ENCODE measurements at regions not wholly inside any gene's neighbourhood (a gene's known extent, or its start where the extent isn't known, plus 50 kb on each side); places are given as distances from the start of the nearest gene placed in this dataset.

DNA sequence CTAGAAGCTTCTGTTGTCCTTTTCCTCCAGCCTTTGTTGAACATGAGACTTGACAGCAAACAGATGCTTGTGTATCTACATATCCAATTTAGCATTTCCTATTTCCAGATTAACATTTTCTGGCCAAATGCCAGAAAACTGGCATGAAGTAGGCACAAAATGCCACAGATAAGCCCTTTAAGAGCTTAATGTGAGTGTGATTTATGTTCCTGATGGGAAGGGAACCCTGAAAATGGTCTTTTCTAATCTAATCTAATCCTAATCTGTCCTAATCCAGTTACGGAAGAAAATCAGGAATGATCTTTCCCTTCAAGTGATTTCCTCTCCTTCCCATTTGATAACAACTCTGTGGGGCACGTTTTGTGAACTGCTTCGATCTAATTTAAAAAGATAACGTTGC lies 133.0 kb upstream of the C1QTNF7 start:
- TF ChIP-seq ZNF331 (CRISPR knock-in tag; IDR thresholded peaks at IDR 0.05; ENCODE audit: low read depth) = no peak
- TF ChIP-seq, protein P1, sequence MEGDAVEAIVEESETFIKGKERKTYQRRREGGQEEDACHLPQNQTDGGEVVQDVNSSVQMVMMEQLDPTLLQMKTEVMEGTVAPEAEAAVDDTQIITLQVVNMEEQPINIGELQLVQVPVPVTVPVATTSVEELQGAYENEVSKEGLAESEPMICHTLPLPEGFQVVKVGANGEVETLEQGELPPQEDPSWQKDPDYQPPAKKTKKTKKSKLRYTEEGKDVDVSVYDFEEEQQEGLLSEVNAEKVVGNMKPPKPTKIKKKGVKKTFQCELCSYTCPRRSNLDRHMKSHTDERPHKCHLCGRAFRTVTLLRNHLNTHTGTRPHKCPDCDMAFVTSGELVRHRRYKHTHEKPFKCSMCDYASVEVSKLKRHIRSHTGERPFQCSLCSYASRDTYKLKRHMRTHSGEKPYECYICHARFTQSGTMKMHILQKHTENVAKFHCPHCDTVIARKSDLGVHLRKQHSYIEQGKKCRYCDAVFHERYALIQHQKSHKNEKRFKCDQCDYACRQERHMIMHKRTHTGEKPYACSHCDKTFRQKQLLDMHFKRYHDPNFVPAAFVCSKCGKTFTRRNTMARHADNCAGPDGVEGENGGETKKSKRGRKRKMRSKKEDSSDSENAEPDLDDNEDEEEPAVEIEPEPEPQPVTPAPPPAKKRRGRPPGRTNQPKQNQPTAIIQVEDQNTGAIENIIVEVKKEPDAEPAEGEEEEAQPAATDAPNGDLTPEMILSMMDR (conservative IDR thresholded peaks at IDR 0.05; ENCODE audit: low read depth in 2 of 2) = no peak
- no peak for TF ChIP-seq EZH2 (IDR thresholded peaks at IDR 0.05; ENCODE audit: low read depth, unreplicated experiment)
- TF ChIP-seq POLR2AphosphoS5 (IDR thresholded peaks at IDR 0.05; ENCODE audit: low read depth) = no peak
- TF ChIP-seq, protein P2, sequence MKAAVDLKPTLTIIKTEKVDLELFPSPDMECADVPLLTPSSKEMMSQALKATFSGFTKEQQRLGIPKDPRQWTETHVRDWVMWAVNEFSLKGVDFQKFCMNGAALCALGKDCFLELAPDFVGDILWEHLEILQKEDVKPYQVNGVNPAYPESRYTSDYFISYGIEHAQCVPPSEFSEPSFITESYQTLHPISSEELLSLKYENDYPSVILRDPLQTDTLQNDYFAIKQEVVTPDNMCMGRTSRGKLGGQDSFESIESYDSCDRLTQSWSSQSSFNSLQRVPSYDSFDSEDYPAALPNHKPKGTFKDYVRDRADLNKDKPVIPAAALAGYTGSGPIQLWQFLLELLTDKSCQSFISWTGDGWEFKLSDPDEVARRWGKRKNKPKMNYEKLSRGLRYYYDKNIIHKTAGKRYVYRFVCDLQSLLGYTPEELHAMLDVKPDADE (IDR thresholded peaks at IDR 0.05) = no peak
- TF ChIP-seq, protein P3, sequence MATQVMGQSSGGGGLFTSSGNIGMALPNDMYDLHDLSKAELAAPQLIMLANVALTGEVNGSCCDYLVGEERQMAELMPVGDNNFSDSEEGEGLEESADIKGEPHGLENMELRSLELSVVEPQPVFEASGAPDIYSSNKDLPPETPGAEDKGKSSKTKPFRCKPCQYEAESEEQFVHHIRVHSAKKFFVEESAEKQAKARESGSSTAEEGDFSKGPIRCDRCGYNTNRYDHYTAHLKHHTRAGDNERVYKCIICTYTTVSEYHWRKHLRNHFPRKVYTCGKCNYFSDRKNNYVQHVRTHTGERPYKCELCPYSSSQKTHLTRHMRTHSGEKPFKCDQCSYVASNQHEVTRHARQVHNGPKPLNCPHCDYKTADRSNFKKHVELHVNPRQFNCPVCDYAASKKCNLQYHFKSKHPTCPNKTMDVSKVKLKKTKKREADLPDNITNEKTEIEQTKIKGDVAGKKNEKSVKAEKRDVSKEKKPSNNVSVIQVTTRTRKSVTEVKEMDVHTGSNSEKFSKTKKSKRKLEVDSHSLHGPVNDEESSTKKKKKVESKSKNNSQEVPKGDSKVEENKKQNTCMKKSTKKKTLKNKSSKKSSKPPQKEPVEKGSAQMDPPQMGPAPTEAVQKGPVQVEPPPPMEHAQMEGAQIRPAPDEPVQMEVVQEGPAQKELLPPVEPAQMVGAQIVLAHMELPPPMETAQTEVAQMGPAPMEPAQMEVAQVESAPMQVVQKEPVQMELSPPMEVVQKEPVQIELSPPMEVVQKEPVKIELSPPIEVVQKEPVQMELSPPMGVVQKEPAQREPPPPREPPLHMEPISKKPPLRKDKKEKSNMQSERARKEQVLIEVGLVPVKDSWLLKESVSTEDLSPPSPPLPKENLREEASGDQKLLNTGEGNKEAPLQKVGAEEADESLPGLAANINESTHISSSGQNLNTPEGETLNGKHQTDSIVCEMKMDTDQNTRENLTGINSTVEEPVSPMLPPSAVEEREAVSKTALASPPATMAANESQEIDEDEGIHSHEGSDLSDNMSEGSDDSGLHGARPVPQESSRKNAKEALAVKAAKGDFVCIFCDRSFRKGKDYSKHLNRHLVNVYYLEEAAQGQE (IDR thresholded peaks at IDR 0.05; ENCODE audit: unreplicated experiment) = no peak
- TF ChIP-seq EZH2phosphoT487 (IDR thresholded peaks at IDR 0.05; ENCODE audit: unreplicated experiment) = no peak
- no peak for TF ChIP-seq CREB1 (CRISPR knock-in tag; IDR thresholded peaks at IDR 0.05; ENCODE audit: low read depth)
